Chondrocyte (in vitro differentiated cells): ENCODE measurements at regions not wholly inside any gene's neighbourhood (a gene's known extent, or its start where the extent isn't known, plus 50 kb on each side); places are given as distances from the start of the nearest gene placed in this dataset.

ENCODE experiments used
- DNase-seq: peaks from one replicate; pipeline ENCODE4 v3.0.0; 2021; ENCODE audit warnings: mixed read lengths, low spot score
- H3K27ac Mint-ChIP-seq: one replicate; pipeline ENCODE4 v1.8.0; 2021; ENCODE audit warnings: mild to moderate bottlenecking, moderate library complexity, mixed read lengths; ENCODE audit not compliant: unreplicated experiment
- H3K27me3 Mint-ChIP-seq: 2 replicates; pipeline ENCODE4 v1.8.0; 2021; ENCODE audit warnings: low read depth, mixed read lengths
- H3K36me3 Mint-ChIP-seq: 2 replicates; pipeline ENCODE4 v1.8.0; 2021; ENCODE audit warnings: low read depth, mixed read lengths
- H3K4me1 Mint-ChIP-seq: 2 replicates; pipeline ENCODE4 v1.8.0; 2021; ENCODE audit warnings: low read depth, mild to moderate bottlenecking, mixed read lengths
- H3K4me3 Mint-ChIP-seq: one replicate; pipeline ENCODE4 v1.8.0; 2021; ENCODE audit warnings: mild to moderate bottlenecking, moderate library complexity, mixed read lengths; ENCODE audit not compliant: unreplicated experiment
- H3K9me3 Mint-ChIP-seq: 2 replicates; pipeline ENCODE4 v1.8.0; 2021; ENCODE audit warnings: low read depth, mixed read lengths
- TF ChIP-seq, protein P1 (sequence below): fragments of 200-600 bp; sonication (generic); IDR thresholded peaks from 2 replicates; pipeline ENCODE4 v1.5.0; 2021; ENCODE audit warnings: antibody characterized with exemption, mild to moderate bottlenecking, moderate library complexity

GRCh38 chr9:7912037-7912535 is 112.5 kb upstream of the DMAC1 start:
- peaks cover 3% of the 10 kb centered on the region for H3K9me3 Mint-ChIP-seq
- TF ChIP-seq, protein P1, sequence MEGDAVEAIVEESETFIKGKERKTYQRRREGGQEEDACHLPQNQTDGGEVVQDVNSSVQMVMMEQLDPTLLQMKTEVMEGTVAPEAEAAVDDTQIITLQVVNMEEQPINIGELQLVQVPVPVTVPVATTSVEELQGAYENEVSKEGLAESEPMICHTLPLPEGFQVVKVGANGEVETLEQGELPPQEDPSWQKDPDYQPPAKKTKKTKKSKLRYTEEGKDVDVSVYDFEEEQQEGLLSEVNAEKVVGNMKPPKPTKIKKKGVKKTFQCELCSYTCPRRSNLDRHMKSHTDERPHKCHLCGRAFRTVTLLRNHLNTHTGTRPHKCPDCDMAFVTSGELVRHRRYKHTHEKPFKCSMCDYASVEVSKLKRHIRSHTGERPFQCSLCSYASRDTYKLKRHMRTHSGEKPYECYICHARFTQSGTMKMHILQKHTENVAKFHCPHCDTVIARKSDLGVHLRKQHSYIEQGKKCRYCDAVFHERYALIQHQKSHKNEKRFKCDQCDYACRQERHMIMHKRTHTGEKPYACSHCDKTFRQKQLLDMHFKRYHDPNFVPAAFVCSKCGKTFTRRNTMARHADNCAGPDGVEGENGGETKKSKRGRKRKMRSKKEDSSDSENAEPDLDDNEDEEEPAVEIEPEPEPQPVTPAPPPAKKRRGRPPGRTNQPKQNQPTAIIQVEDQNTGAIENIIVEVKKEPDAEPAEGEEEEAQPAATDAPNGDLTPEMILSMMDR: no peak
- no peak overlapping the region for H3K4me3 Mint-ChIP-seq
- no peaks in the 10 kb centered on the region for H3K36me3 Mint-ChIP-seq
- H3K27me3 Mint-ChIP-seq: peaks cover 2% of the 10 kb centered on the region
- H3K4me1 Mint-ChIP-seq: peaks cover 6% of the 10 kb centered on the region
- no peak overlapping the region for H3K27ac Mint-ChIP-seq
- DNase-seq: no peak

DNA sequence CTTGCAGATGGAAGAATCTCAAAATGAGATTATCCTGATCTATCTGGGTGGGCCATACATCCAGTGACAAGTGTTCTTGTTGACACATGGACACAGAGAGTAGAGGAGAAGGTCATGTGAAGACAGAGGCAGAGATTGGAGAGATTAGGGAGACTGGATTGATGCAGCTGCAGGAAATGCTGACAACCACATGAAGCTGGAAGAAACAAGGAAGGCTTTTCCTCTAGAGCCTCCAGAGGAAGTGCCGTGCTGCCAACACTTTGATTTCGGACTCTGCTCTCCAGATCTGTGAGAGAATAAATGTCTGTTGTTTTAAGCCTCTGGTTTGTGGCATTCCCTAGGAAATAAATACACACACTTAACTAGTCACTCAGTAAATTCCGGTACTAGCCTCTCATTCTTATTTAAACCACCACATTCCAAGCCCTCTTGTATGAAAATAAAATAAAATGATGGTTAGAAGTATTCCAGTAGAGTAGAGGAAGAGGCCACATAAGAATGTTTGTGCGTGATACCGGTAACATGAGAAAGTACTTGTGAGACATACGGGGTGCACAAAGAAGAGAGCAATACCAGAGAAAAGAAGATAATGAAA is 110.9 kb upstream of the DMAC1 start:
- Mint-ChIP-seq H3K4me3 (no peak overlapping the region), H3K4me1 (peaks cover 6% of the 10 kb centered on the region), H3K36me3 (no peaks in the 10 kb centered on the region), H3K27ac (no peak overlapping the region), H3K9me3 (peaks cover 3% of the 10 kb centered on the region), H3K27me3 (peaks cover 2% of the 10 kb centered on the region)
- TF ChIP-seq, protein P1: no peak
- DNase-seq: no peak

DNA sequence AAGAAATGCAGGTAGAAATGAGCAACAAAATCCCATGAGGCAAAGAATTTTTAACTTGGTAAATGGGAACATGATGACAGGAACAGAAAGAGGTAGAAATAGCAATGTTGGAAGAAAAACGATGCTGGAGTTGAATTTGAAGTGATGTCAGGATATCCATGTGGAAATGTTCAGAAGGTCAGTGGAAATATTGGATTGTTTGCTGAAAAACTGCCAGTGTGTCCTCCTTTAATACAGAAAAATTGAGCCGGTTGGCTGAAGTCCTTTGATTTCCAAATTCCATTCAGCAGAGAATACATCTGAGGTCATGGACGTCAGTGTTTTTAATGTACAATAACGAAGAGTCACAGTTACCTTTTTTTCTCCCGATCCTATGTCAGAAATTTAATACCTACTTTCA is 110.0 kb upstream of the DMAC1 start:
- Mint-ChIP-seq H3K27me3 (peaks cover 3% of the 10 kb centered on the region), H3K4me3 (no peak overlapping the region), H3K27ac (no peak overlapping the region), H3K36me3 (no peaks in the 10 kb centered on the region), H3K9me3 (peaks cover 3% of the 10 kb centered on the region), H3K4me1 (peaks cover 6% of the 10 kb centered on the region)
- TF ChIP-seq, protein P1: no peak
- DNase-seq: no peak

DNA sequence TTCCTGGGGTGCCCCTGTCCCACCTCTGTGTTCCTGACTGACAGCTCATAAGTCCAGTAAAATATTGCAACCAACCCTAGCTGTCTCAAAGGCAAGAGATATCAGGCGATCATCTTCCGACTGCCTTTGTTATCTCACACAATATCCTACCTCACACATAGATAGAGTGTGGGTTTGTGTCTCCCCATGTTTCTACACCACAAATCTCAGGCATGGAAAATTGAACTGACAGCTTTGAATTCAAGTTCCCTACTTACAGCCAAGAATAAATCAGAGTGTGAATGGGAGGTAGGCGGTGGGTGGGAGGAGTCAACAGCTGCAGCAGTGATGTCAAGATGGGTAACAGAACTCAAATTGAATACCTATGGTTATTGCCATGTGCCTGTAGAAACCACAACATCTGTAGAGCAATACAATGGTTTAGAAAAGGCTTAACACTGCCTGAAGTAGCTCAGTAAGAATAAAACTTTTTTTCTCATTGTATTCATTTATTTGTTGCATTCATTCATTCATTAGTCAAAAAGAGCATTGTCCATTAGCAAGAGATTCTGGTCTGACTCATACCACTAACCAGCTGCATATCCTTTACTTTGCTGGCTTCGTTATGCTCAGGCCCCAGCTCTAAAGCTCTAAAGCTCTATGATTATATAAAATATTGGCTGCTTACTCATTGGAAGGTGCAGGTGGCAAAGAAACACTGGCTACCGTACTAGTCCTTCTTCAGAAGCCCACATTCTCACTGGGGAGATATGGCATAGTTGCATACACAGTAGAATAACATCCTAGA is 108.2 kb upstream of the DMAC1 start:
- Mint-ChIP-seq H3K4me1 (peaks cover 6% of the 10 kb centered on the region), H3K9me3 (peaks cover 5% of the 10 kb centered on the region), H3K4me3 (no peak overlapping the region), H3K27ac (no peak overlapping the region), H3K27me3 (peaks cover 3% of the 10 kb centered on the region), H3K36me3 (no peaks in the 10 kb centered on the region)
- TF ChIP-seq, protein P1: no peak
- no peak for DNase-seq

- H3K4me1 Mint-ChIP-seq: peaks cover 6% of the 10 kb centered on the region
- DNase-seq: no peak
- H3K4me3 Mint-ChIP-seq: no peak overlapping the region
- H3K9me3 Mint-ChIP-seq: peaks cover 5% of the 10 kb centered on the region
- H3K27ac Mint-ChIP-seq: no peak overlapping the region
- no peaks in the 10 kb centered on the region for H3K36me3 Mint-ChIP-seq
- peaks cover 3% of the 10 kb centered on the region for H3K27me3 Mint-ChIP-seq
- TF ChIP-seq, protein P1: no peak
Observed at GRCh38 chr9:7906783-7907550, 107.4 kb upstream of the DMAC1 start.
